22Rv1 (cell line): ENCODE measurements at regions not wholly inside any gene's neighbourhood (a gene's known extent, or its start where the extent isn't known, plus 50 kb on each side); places are given as distances from the start of the nearest gene placed in this dataset.

ENCODE experiments used
- H3K27ac ChIP-seq: fragments of 450-650 bp; 2 replicates; pipeline ENCODE4 v1.5.1; 2017
- CTCF ChIP-seq: fragments of 450-650 bp; IDR thresholded peaks from 2 replicates; pipeline ENCODE4 v1.5.1; 2017; ENCODE audit warnings: mild to moderate bottlenecking
- ZFX ChIP-seq: fragments of 450-650 bp; IDR thresholded peaks from 2 replicates; pipeline ENCODE4 v1.6.1; 2017; ENCODE audit warnings: antibody characterized with exemption, borderline replicate concordance

DNA sequence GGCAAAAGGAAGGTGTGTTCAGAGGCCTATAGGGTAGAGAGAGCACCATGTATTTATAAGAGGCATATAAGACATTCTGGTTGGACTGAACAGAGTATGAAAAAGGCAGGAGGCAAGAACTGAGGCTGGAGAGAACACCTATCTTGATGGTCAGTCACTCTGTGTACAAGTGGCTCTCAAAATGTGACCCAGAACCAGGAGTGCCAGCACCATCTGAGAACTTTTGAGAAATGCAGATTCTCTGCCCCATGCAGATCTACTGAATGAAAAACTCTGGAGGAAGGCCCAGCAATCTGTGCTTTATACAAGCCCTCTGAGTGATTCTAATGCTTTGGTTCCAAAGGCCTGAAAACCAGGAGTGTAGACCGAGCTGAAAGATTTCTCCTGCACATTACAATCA, 324.0 kb upstream of the IL12A start:
- TF ChIP-seq CTCF (no peak), ZFX (no peak)

GRCh38 chr3:159667261-159667660, 321.4 kb upstream of the IL12A start:
- TF ChIP-seq CTCF, result no peak
- TF ChIP-seq ZFX, result no peak
- H3K27ac ChIP-seq, result no peak overlapping the region

More for the DNA sequence above, 324.0 kb upstream of the IL12A start:
- no peak overlapping the region for H3K27ac ChIP-seq

- no peak overlapping the region for H3K27ac ChIP-seq
- TF ChIP-seq ZFX, result no peak
- TF ChIP-seq CTCF, result no peak
These were observed 320.2 kb upstream of the IL12A start for GRCh38 chr3:159668461-159668860.

DNA sequence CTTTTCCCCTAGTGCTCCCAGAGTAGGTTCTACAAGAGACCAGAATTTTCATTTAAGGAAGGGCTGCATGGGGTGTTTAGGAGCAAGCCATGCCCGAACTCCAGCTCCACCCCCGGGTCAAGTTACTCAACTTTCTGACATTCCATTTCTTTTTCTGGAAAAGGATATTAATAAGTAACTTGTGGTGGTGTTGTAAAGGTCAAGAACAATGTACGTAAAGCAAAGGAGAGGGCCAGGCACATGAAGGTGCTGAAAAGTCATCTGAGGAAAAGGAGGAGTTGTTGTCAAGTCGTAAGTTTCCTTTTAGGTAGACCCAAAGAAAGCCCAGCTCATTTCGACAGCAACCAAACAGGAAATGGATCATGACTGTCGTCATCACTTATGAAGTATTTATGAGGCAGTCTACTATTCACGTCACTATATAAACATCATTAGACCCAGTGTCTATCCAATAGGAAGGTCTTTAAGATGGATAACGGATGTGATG, 319.6 kb upstream of the IL12A start:
- H3K27ac ChIP-seq, result no peak overlapping the region
- TF ChIP-seq CTCF (no peak), ZFX (no peak)

DNA sequence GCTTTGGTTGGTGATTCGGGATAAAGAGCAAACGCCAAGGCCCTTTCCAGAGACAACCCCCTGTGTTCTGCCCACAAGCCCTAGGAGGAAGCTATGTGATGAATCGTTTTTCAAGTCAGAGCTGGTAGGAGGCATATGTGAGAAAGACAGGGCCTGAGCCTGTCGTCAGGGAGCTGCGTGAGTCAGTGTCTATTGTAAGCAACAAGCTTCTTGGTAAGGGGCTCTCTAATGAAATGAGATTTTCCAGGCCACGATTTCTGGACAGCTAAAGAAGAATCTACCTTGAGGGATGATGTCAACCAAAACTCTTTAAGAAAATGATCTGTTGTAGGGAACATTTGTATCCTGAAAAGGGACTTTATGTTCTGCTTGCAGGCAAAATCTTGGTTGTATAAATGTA, 318.9 kb upstream of the IL12A start:
- peak overlapping the region; percentile 28; the same call in 1 of the 2 replicates for H3K27ac ChIP-seq
- TF ChIP-seq ZFX (no peak), CTCF (no peak)

DNA sequence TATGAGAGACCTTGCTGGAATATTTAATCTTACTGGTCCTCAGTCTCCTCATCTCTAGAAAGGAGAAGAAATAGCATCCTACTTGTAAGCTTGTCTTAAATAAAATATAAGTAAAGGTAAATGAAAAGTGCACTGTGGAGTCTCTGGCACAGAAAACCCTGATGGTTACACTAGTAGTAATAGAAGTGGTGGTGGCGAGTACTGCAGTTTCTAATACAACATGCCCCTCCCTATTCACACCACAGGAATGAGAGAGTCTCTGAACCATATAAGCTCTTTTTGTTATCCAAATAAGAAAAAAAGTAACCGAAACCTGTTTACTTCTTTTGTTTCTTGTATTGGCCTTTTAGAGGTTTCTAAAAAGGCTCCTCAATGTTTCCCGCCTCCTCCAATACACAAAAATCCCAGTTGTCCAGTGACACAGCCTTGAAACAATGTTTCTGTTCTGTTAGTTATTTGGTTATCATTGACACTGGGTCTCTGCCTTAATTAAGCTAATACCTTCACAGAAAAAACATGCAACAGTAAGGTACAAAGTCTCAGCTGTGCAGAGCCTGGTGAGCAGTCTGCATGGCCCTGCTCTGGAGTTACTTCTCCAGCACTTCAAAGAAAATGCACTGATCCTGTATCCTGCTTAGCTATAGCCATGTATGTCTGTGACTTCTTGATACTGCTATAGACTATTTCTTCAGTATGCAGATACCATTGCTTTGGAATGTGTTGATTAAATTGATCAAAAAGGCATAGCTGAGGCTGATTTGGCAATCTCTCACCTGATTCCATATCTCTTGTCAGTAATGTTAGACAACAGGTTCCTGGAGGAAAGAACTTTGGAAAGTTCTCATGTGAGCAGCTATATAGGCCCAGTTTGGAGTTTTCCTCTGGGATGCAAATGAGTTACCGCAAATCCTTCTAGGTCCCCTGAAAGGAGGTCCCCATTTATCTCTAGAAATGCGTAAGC, 315.6 kb upstream of the IL12A start:
- no peak overlapping the region for H3K27ac ChIP-seq
- no peak for TF ChIP-seq CTCF
- TF ChIP-seq ZFX, result no peak

- TF ChIP-seq ZFX (no peak), CTCF (no peak)
These were observed 314.1 kb upstream of the IL12A start for GRCh38 chr3:159674583-159674982.

More at GRCh38 chr3:159674583-159674982, 314.1 kb upstream of the IL12A start:
- no peak overlapping the region for H3K27ac ChIP-seq
